GM12873 (cell line): ENCODE measurements at regions not wholly inside any gene's neighbourhood (a gene's known extent, or its start where the extent isn't known, plus 50 kb on each side); places are given as distances from the start of the nearest gene placed in this dataset.

Experiments used
- CTCF ChIP-seq: IDR thresholded peaks from 2 replicates; pipeline ENCODE4 v1.5.1; 2012; ENCODE audit warnings: low read depth, mild to moderate bottlenecking, moderate library complexity, low read length, control low read depth; ENCODE audit not compliant: insufficient read depth; ENCODE audit errors: missing control alignments

DNA sequence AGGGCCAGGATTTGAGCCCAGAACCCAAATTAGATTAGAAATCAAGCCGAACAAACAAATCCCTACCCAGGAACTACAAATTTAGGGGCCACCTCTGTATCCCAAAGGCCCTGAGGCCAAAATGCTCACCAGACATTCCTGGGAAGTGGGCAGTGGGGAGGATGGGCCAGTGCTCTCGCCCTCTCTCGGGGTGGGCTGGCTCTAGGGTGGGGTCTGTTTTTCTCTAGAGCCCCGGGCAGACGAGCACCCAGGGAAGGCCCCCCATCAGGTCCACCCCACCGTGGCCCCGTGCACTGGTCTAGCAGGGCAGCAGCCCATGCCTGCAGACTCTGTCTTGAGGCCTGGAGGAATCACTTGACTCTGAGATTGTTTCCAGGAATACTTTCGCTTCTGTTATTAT is 252.0 kb downstream of the RRAGC start:
- TF ChIP-seq CTCF: no peak

GRCh38 chr1:38605063-38605462 is 254.5 kb downstream of the RRAGC start:
- no peak for TF ChIP-seq CTCF

GRCh38 chr1:38603907-38604306 is 255.7 kb downstream of the RRAGC start:
- TF ChIP-seq CTCF: no peak

DNA sequence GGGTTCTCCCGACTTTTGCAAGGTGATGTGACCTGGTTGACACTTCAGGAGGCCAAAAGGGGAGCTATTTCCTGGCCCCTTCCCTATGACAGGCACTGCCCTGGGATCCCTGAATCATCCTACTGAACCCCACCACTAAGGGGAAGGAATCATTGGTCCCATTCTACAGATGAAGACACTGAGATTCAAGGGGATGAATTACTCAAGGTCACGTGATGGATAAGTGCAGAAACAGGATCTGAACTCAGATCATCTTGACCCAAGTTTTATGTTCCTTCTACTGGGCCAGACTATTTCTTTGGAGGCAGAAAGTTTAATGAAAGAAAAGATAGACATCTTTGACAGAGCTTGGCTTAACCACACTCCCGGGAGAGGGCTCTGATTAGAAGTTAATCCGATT is 258.7 kb downstream of the RRAGC start:
- no peak for TF ChIP-seq CTCF

- no peak for TF ChIP-seq CTCF
Observed at GRCh38 chr1:38600286-38600685, 259.3 kb downstream of the RRAGC start.

GRCh38 chr1:38598118-38598517 is 261.5 kb downstream of the RRAGC start:
- TF ChIP-seq CTCF: no peak

- TF ChIP-seq CTCF: no peak
Observed at GRCh38 chr1:38589036-38589435, 270.5 kb downstream of the RRAGC start.
